ENCODE measurements at regions not wholly inside any gene's neighbourhood (a gene's known extent, or its start where the extent isn't known, plus 50 kb on each side); places are given as distances from the start of the nearest gene placed in this dataset.

DNA sequence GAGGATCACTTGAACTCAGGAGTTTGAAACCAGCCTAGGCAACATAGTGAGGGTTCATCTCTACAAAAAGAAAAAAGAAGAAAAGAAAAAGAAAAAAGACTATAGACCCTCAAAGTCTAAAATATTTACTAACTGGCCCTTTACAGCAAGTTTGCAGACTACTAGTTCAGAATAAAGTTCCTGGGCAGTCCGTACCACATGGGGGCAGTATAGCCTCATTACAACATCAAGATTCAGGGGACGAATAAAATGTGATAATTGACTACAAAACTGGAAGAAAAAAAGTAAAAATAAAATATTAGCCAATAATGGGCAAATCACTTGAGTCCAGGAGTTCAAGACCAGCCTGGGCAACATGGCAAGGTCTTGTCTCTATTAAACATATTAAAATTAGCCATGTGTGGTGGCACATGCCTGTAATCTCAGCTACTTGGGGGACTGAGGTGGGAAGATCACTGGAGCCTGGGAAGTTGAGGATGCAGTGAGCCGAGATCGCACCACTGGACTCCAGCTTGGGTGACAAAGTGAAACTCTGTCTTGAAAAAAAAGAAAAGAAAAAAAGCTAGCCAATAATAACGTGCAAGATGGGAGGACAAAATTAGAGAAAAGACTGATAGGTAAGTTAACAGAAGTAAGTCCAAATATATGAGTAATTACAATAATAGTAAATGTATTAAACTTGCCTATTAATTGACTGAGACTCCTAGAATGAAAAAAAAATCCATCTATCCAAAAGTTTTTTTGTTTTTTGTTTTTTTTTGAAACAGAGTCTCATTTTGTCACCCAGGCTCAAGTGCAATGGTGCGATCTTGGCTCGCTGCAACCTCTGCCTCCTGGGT, 129.4 kb upstream of the SEC14L1 start:
- TF ChIP-seq, protein P1, sequence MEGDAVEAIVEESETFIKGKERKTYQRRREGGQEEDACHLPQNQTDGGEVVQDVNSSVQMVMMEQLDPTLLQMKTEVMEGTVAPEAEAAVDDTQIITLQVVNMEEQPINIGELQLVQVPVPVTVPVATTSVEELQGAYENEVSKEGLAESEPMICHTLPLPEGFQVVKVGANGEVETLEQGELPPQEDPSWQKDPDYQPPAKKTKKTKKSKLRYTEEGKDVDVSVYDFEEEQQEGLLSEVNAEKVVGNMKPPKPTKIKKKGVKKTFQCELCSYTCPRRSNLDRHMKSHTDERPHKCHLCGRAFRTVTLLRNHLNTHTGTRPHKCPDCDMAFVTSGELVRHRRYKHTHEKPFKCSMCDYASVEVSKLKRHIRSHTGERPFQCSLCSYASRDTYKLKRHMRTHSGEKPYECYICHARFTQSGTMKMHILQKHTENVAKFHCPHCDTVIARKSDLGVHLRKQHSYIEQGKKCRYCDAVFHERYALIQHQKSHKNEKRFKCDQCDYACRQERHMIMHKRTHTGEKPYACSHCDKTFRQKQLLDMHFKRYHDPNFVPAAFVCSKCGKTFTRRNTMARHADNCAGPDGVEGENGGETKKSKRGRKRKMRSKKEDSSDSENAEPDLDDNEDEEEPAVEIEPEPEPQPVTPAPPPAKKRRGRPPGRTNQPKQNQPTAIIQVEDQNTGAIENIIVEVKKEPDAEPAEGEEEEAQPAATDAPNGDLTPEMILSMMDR (IDR thresholded peaks at IDR 0.05; ENCODE audit: low read depth, low read length) = peak; percentile 77
- in situ Hi-C loops (cut with HindIII; ENCODE audit: low sequenced_read_pairs) = no loop called here
- peak; percentile 49 for DNase-seq (ENCODE audit: low read depth, low spot score)
- H3K4me3 ChIP-seq (ENCODE audit: low read depth, low read length) = no peak overlapping the region

DNA sequence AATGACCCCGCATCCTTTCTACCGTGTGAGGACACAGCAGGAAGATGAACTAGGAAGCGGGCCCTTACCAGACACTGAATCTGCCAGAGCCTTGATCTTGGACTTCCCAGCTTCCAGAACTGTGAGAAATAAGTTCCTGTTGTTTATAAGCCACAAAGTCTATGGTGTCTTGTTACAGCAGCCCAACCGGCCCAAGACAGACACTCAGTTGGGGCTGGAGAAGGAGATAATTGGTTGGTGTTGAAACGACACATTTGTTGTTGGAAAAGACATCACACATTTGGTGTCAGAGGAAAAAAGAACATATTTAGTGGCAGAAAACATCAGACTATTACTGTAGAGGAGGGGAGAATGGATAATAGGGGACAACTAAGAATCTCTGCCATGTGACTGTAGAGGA, 122.3 kb upstream of the SEC14L1 start:
- no peak for DNase-seq (ENCODE audit: low read depth, low spot score)
- H3K4me3 ChIP-seq (ENCODE audit: low read depth, low read length) = no peak overlapping the region
- TF ChIP-seq, protein P1 (IDR thresholded peaks at IDR 0.05; ENCODE audit: low read depth, low read length) = no peak
- in situ Hi-C loops (cut with HindIII; ENCODE audit: low sequenced_read_pairs) = no loop called here

DNA sequence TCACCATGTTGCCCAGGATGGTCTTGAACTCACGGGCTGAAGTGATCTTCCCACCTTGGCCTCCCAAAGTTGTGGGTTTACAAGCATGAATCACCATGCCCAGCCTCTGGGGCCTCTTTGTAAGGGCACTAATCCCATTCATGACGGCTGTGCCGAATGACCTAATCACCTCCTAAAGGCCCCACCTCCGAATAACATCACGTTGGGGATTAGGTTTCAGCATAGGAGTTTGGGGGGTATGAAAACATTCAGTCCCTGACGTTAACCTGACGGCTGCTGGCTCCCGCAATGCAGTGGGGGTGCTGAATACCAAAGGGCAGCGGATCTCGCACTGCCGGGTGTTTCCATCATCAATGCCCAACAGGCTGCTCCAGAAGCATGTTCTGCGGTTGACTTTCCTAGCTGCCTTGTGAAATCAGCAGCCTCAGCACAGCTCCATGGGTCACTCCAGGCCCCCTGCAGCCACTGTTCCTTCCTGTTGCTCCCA, 120.8 kb upstream of the SEC14L1 start:
- TF ChIP-seq, protein P1 (IDR thresholded peaks at IDR 0.05; ENCODE audit: low read depth, low read length) = no peak
- H3K4me3 ChIP-seq (ENCODE audit: low read depth, low read length) = no peak overlapping the region
- in situ Hi-C loops (cut with HindIII; ENCODE audit: low sequenced_read_pairs) = no loop called here
- DNase-seq (ENCODE audit: low read depth, low spot score) = peak; percentile 18

DNA sequence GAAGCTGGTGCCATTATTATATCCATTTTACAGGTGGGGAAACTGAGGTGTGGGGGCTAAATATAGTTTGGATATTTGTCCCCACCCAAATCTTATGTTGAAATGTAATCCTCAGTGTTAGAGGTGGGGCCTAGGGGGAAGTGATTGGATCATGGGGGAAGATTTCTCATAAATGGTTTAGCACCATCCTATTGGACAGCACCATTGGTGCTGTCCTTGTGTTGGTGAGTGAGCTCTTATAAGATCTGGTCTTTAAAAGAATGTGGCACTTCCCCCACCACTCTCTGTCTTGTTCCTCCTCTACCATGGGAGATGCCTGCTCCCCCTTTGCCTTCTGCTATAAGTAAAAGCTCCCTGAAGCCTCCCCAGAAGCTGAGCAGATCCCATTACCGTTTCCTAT, 119.8 kb upstream of the SEC14L1 start:
- in situ Hi-C loops (cut with HindIII; ENCODE audit: low sequenced_read_pairs) = no loop called here
- TF ChIP-seq, protein P1 (IDR thresholded peaks at IDR 0.05; ENCODE audit: low read depth, low read length) = no peak

DNA sequence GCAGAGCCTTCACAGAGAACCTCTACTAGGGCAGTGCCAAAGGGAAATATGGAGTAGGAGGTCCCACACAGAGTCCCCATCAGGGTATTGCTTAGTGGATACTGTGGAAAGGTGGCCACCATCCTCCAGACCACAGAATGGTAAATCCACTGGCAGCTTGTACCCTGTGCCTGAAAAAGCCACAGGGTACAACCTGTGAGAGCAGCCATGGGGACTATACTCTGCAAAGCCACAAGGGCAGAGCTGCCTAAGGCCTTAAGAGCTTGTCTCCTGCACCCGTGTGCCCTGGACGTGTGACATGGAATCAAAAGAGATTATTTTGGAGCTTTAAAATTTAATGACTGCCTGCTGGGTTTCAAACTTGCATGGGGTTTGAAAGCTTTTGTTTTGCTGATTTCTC, 118.0 kb upstream of the SEC14L1 start:
- H3K4me3 ChIP-seq (ENCODE audit: low read depth, low read length) = no peak overlapping the region
- DNase-seq (ENCODE audit: low read depth, low spot score) = no peak
- TF ChIP-seq, protein P1 (IDR thresholded peaks at IDR 0.05; ENCODE audit: low read depth, low read length) = no peak
- in situ Hi-C loops (cut with HindIII; ENCODE audit: low sequenced_read_pairs) = no loop called here

More for the DNA sequence above, 119.8 kb upstream of the SEC14L1 start:
- no peak overlapping the region for H3K4me3 ChIP-seq (ENCODE audit: low read depth, low read length)
- no peak for DNase-seq (ENCODE audit: low read depth, low spot score)

DNA sequence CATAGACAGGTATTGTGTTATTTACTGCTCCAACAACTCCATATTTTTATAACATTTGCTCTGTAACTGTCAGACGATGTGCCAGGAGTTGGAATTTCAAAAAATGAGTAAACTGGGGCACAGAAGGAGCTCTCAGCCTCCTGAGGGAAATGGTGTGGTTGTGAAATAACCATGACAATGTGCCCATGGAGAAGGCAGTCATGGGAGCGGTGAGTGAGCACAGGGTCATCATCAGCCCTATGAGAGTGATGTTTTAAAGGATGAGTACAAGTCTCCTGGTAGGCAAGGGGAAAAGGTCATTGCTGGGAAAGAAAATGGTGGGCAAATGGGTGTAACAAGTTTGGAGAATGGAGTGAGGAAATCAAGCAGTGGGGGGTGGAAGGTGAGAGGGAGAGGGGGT, 115.0 kb upstream of the SEC14L1 start:
- DNase-seq (ENCODE audit: low read depth, low spot score) = no peak
- TF ChIP-seq, protein P1 (IDR thresholded peaks at IDR 0.05; ENCODE audit: low read depth, low read length) = no peak
- in situ Hi-C loops (cut with HindIII; ENCODE audit: low sequenced_read_pairs) = no loop called here
- no peak overlapping the region for H3K4me3 ChIP-seq (ENCODE audit: low read depth, low read length)
